ENCODE measurements at regions not wholly inside any gene's neighbourhood (a gene's known extent, or its start where the extent isn't known, plus 50 kb on each side); places are given as distances from the start of the nearest gene placed in this dataset.
A peak's percentile ranks its signal among the peaks of the same experiment; 100 is the strongest.

- ChIA-PET CTCF (no interaction called here), POLR2A (ENCODE audit: unreplicated experiment) (no interaction called here)
- no peak overlapping the region for H3K56ac ChIP-seq (ENCODE audit: extremely low read depth, insufficient read depth, low read length)
- H2AFZ ChIP-seq (replicated peaks; ENCODE audit: low read length, poor library complexity): no peak overlapping the region
- H2BK120ac ChIP-seq (ENCODE audit: low read depth, low read length): peak overlapping the region; percentile 10; the same call in 1 of the 2 replicates
- no peak overlapping the region for H2AK5ac ChIP-seq (ENCODE audit: low read depth, low read length)
- no peak overlapping the region for H4K8ac ChIP-seq (ENCODE audit: low read depth in 2 of 2, low read length in 2 of 2)
- H3K4me1 ChIP-seq (ENCODE audit: control insufficient read depth, insufficient read depth, low read length): peaks cover 7% of the 10 kb centered on the region
- ATAC-seq (ENCODE audit: low read depth) (peak; percentile 59), DNase-seq (peak; percentile 39)
- in situ Hi-C loops (cut with MboI; ENCODE audit: low sequenced_read_pairs): no loop called here
- H3K9me3 ChIP-seq (ENCODE audit: control insufficient read depth, insufficient read depth, low read length): no peaks in the 10 kb centered on the region
- no peak overlapping the region for H4K5ac ChIP-seq (ENCODE audit: low read depth, low read length)
- no peak overlapping the region for H2BK15ac ChIP-seq (ENCODE audit: low read depth, low read length)
- H3K79me1 ChIP-seq (ENCODE audit: low read depth in 1 of 2, low read length in 2 of 2): no peaks in the 10 kb centered on the region
- no peak overlapping the region for H2BK20ac ChIP-seq (ENCODE audit: low read depth, low read length)
- dilution Hi-C loops (cut with HindIII; ENCODE audit: low sequenced_read_pairs, unreplicated experiment): no loop called here
- H3K18ac ChIP-seq (ENCODE audit: low read depth, low read length): no peak overlapping the region; the same call in 1 of the 2 replicates
- no CpG with 5 or more reads among the region's 6 CpGs for WGBS, 2 experiments (ENCODE audit: extremely low coverage in 2 of 2, insufficient read length in 1 of 2)
- TF ChIP-seq RAD21 (IDR thresholded peaks at IDR 0.05; ENCODE audit: low read length) (no peak), MAFK (IDR thresholded peaks at IDR 0.05; ENCODE audit: low read depth, low read length) (no peak)
- H4K20me1 ChIP-seq (ENCODE audit: insufficient read depth, low read length): no peaks in the 10 kb centered on the region
- H3K4ac ChIP-seq (ENCODE audit: low read depth, low read length): no peak overlapping the region
- intact Hi-C loops (cut with micrococcal nuclease): no loop called here
- H3K4me2 ChIP-seq (ENCODE audit: low read depth, low read length): no peak overlapping the region; the same call in 1 of the 2 replicates
- H3K4me3 ChIP-seq (ENCODE audit: insufficient read depth, low read depth, low read length): no peak overlapping the region
- BruUV-seq (replicated peaks): no TSS peak
- no peak overlapping the region for H3K23ac ChIP-seq (ENCODE audit: low read depth, low read length)
- no peak overlapping the region for H3K27ac ChIP-seq (ENCODE audit: insufficient read depth, low read length)
- no peak overlapping the region for H3K14ac ChIP-seq (replicated peaks; ENCODE audit: low read depth, low read length)
- no peaks in the 10 kb centered on the region for H3K27me3 ChIP-seq (ENCODE audit: control insufficient read depth, insufficient read depth, low read length)
- H4K91ac ChIP-seq (ENCODE audit: insufficient read depth, low read depth, low read length): no peak overlapping the region
- H3K36me3 ChIP-seq (ENCODE audit: control insufficient read depth, insufficient read depth, low read length): no peaks in the 10 kb centered on the region
- H2BK5ac ChIP-seq (ENCODE audit: low read depth, low read length, poor library complexity, severe bottlenecking): no peak overlapping the region
- H3K9ac ChIP-seq (ENCODE audit: low read depth, low read length): no peak overlapping the region
- no peak overlapping the region for H2AK9ac ChIP-seq (replicated peaks; ENCODE audit: low read depth, low read length, poor library complexity)
- peaks cover 3% of the 10 kb centered on the region; the same call in 1 of the 2 replicates for H3K9me1 ChIP-seq (ENCODE audit: insufficient read depth, low read length)
Measured at GRCh38 chr15:87792250-87793040, 464.1 kb downstream of the NTRK3 start.
